CD1c-positive myeloid dendritic cell (primary cell): ENCODE measurements at regions not wholly inside any gene's neighbourhood (a gene's known extent, or its start where the extent isn't known, plus 50 kb on each side); places are given as distances from the start of the nearest gene placed in this dataset.

Source experiments
- DNase-seq: peaks from one replicate; pipeline ENCODE4 v3.0.0-alpha.2; 2016; ENCODE audit errors: extremely low spot score

GRCh38 chr10:130744631-130745030 is 566.9 kb downstream of the TCERG1L start:
- no peak for DNase-seq

DNA sequence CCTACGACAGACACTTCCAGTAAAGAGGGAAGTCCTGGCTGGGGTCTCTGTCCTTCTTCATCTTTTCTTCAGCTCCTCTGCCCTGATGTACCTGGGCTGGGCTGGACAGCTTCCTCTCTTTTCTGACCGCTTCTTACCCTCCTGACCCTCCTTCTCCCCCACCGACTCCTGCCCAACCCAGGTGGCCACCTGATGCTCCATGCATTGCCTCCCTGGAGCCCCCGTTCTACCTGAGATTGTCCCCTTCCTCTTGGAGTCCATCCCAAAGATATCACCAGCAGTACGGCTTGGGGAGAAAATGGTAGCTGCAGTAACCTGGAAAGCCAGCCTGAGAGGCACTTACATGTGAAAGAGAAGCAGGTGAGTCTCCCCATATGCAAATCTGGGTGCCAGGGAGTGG is 566.3 kb downstream of the TCERG1L start:
- DNase-seq, result no peak

GRCh38 chr10:130745821-130746220 is 565.7 kb downstream of the TCERG1L start:
- DNase-seq, result no peak

DNA sequence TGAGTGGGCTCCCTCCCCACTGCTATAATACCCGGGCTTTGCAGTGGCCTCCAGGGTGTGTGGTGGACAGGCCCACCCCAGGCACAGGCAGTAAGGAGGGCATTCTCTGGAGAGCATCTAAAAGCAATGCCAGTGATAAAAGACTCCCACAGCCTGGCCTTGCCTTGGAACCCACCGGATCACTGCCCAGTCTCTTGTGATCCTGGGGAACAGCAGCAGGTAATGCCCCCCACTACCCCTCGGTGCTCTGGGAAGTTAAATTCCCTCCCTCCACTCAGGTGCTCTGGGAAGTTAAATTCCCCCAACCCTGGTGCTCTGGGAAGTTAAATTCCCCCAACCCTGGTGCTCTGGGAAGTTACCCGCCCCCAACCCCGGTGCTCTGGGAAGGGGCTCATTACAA is 565.2 kb downstream of the TCERG1L start:
- no peak for DNase-seq

- no peak for DNase-seq
These were observed 564.2 kb downstream of the TCERG1L start for GRCh38 chr10:130747356-130747755.

GRCh38 chr10:130747946-130748345 is 563.6 kb downstream of the TCERG1L start:
- DNase-seq, result no peak

DNA sequence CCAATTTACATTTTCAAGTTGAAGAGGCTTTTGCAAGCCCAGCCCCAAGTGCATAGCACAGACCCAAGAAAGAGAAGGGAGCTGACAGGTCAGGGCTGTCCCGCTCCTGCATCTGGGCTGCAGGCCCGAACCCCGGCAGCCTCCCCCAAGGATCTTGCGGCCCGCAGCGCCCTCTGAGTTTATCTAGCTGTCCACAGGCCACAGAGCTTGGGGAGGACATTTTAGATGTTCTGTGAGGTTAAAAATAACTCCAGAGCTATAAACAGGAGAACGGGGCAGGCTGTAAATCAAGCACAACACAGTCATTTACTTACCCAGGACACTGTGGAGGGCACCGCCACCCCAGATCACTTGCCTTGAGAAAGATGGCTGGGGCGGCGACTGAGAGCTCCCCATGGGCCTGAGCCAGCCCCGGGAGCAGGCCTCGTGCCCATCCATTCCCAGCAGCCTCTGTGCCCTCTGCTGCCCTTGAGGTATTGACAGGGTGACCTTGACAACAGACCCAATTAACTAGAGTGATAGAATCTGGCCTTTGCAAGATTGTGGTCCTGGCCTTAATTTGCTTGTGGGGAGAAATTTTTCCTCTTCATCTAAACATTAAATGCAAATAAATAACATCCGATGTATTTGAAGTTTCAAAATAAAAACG is 563.0 kb downstream of the TCERG1L start:
- no peak for DNase-seq

DNA sequence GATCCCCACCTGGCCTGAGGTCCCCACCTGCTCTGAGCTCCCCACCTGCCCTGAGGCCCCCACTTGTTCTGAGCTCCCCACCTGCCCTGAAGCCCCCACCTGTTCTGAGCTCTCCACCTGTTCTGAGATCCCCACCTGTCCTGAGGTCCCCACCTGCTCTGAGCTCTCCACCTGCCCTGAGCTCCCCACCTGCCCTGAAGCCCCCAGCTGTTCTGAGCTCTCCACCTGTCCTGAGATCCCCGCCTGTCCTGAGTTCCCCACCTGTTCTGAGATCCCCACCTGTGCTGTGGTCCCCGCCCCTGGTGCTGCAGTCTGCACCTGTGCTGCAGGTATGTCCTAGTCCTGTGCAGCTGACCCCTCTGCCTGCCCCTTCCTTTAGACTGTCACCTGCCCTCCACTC is 561.6 kb downstream of the TCERG1L start:
- DNase-seq, result no peak

- no peak for DNase-seq
These were observed 561.1 kb downstream of the TCERG1L start for GRCh38 chr10:130750441-130750840.

DNA sequence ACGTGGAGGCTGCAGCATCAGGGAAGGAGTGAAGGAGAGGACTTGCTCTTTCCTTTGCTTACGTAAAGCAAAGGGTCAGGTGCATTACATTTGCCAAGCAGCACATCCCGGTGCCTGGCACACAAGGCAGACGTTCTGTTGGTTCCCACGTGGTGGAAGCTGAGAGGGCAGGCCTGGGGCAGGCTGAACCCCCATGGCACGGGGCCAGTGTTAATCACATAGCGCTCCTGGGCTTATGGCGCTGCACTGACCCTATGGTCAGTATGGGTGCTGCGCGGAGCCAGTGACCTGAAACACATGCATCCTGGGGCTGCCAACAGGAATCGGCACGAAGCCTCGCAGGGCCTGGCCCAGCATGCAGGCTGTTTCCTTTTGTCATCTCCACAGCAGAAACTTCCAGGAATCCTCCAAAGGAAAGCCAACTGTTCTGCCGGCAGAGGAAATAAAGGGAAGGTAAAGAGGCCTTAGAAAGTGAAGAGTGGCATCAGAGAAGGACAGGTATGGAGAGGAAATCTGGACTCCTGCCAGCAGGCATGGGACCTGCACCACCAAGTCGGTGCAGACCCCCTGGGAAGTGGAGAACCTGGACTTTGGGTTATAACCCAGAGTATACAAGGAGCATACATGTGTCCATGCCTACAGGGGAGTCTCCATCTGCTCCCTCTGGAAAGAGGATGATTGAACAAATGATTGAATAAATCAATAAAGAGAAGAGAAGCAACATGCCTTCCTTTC is 560.2 kb downstream of the TCERG1L start:
- DNase-seq, result no peak

DNA sequence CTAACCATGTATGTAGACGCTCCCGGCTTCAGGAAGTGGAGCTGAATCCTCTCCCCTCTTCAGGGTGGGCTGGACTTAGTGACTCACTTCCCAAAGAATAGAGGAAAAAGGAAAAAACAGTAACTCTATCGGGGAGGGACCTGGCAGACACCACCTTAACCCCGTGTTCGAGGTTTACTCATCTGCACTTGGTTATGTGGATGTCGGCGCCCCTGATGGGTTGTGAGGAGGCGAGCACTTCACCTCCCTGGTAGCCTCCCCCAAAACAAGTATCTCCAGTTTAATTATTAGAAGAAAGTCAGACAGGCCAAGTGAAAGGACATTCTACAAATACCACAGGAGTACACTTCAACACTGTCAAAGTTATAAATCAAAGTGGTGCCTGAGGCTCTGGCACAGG is 559.7 kb downstream of the TCERG1L start:
- DNase-seq, result no peak

DNA sequence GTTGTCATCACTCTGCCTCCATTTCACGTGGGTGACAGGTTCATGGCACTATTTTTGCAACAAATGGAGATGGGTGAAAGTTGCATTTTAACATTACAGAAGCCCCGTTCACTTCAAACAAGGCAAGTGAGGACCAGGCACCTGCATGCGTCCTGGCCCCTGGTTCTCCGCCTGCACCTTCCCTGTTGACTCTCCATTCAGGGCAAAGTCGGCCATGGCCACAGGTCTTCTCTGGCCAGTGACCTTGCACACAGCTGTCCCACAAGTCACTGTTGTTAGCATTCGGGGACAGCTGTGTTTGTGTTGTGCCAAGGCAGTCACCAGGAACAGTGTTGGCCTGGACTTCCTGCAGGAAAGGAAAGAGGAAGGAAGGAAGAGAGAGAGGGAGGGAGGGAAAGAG is 554.9 kb downstream of the TCERG1L start:
- DNase-seq, result no peak

- no peak for DNase-seq
These were observed 554.2 kb downstream of the TCERG1L start for GRCh38 chr10:130757271-130757670.

- DNase-seq, result no peak
These were observed 553.6 kb downstream of the TCERG1L start for GRCh38 chr10:130757821-130758489.

- DNase-seq, result no peak
These were observed 553.0 kb downstream of the TCERG1L start for GRCh38 chr10:130758529-130758928.

DNA sequence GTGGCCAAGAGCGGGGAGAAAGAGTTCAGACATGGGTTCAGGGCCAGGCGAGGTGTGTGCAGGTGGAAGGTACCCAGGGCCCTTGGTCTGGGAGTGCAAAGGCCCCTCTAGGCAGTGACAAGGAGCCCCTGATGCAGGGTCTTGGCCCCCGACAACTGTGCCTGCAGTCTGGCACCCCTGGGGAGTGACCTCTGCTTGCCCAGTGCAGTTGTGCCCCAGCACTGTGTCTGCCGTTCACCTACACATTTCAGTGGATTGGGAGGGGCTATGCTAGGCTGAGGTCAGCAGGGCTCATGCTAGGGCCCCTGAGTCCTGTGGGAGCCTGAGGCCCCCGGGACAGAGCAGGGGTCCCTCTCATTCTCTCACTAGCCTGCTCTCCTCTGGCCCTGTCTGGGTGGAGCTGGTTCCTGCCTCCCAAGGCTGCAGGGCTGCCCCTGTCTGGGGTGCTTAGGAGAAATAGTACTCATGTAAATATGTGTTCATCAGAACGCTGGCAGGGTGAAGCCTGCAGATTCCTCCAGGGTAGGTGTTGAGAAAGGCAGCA is 550.4 kb downstream of the TCERG1L start:
- DNase-seq, result no peak

DNA sequence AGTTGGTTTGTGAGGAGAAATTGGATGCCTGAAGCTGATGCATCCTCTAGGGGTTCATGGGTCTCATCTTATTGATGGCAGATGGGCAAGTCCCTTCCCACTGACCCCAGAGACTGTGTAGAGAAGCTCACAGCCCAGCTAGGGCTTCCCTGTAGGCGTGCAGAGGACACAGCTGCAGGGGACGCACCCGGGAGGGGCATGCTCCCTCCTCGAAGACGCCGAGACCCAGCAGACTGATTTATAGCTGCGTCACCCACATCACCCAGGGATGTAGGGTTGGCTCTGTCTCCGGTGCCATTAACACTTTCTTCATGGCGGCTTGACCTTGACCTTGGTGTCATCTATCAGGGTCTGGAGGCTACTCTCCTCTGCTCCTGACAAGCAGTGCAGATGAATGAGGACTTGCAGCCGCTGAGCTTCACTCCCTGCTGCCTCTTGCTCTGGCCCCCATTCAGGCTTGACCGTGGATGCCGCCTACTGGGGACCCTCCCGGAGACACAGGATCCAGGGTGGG is 549.7 kb downstream of the TCERG1L start:
- no peak for DNase-seq

DNA sequence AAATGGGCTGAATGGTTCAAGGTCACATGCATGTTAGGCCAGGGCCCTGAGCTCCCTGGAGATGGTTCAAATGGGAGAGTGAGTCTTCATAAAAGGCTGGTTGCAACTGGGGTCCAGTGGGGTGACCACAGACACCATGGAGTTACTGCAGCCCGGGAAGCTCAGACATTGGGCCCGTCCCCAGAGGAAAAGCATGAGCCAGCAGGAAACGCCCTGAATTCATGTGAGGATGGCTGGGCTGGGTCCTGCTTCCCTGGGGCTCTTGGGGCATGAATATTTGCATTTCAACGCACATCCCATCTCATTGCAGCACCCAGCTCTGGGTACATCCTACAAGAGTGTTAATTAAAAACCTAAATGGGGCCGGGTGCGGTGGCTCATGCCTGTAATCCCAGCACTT is 549.0 kb downstream of the TCERG1L start:
- no peak for DNase-seq

DNA sequence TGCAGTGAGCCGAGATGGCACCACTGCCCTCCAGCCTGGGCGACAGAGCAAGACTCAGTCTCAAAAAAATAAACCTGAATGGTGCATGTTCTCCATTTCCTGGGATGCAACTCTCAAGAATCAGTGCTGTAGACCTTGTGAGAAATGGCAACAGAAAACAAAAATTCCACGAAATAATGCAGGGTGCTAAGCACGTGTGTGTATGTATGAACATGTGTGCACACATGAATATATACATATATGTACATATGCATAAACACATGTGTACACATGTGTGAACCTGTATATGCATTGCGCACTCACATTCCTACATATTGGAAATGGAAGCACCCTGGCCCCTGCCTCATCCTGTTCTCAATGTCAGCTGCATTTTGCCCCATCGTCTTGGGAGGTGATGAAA is 548.5 kb downstream of the TCERG1L start:
- DNase-seq, result no peak

GRCh38 chr10:130763491-130763890 is 548.0 kb downstream of the TCERG1L start:
- DNase-seq, result no peak

- DNase-seq, result no peak
These were observed 546.9 kb downstream of the TCERG1L start for GRCh38 chr10:130764651-130765050.

DNA sequence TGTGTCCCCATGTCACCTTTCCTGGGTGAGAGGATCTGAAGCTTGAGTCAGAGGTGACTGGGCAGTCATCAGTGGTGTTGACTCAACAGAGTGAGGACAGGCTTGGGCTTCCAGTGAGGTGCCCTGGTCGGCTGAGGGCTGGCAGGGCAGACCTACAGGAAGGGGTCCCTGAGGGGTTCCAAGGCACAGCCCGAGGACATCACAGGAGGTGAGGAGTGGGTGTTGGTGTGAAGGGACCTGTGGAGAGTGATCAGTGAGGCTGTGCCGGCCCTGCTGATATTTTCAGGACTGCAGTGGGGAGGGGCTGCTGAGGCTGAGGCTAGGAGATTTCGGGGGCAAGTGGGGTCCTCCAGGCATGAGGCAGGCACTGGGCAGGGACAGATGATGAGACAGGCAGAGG is 545.5 kb downstream of the TCERG1L start:
- no peak for DNase-seq
